ENCODE measurements at regions not wholly inside any gene's neighbourhood (a gene's known extent, or its start where the extent isn't known, plus 50 kb on each side); places are given as distances from the start of the nearest gene placed in this dataset.
A peak's percentile ranks its signal among the peaks of the same experiment; 100 is the strongest.

GRCh38 chr5:24817966-24818365 is 173.2 kb upstream of the CDH10 start:
- DNase-seq (ENCODE audit: low read depth, low spot score): peak; percentile 12
- H3K27ac ChIP-seq: no peak overlapping the region
- TF ChIP-seq EZH2 (IDR thresholded peaks at IDR 0.05) (no peak), FOXP2 (optimal IDR thresholded peaks at IDR 0.05; ENCODE audit: control extremely low read depth, extremely low read length, insufficient read depth) (no peak), POLR2AphosphoS5 (IDR thresholded peaks at IDR 0.05; ENCODE audit: borderline replicate concordance, low read depth, low read length) (no peak)
- no peaks in the 10 kb centered on the region for H3K36me3 ChIP-seq (ENCODE audit: insufficient read depth, low read length)
- H3K9me3 ChIP-seq (ENCODE audit: low read depth, low read length): no peaks in the 10 kb centered on the region
- H3K4me3 ChIP-seq: no peak overlapping the region
- H3K9ac ChIP-seq (ENCODE audit: insufficient read length): no peak overlapping the region

- H3K9ac ChIP-seq (ENCODE audit: insufficient read length): no peak overlapping the region
- H3K36me3 ChIP-seq (ENCODE audit: insufficient read depth, low read length): no peaks in the 10 kb centered on the region
- no peak overlapping the region for H3K27ac ChIP-seq
- no peak overlapping the region for H3K4me3 ChIP-seq
- no peak for DNase-seq (ENCODE audit: low read depth, low spot score)
- H3K9me3 ChIP-seq (ENCODE audit: low read depth, low read length): no peaks in the 10 kb centered on the region
- TF ChIP-seq POLR2AphosphoS5 (IDR thresholded peaks at IDR 0.05; ENCODE audit: borderline replicate concordance, low read depth, low read length) (no peak), EZH2 (IDR thresholded peaks at IDR 0.05) (no peak), FOXP2 (optimal IDR thresholded peaks at IDR 0.05; ENCODE audit: control extremely low read depth, extremely low read length, insufficient read depth) (no peak)
Observed at GRCh38 chr5:24816206-24816605, 171.4 kb upstream of the CDH10 start.

DNA sequence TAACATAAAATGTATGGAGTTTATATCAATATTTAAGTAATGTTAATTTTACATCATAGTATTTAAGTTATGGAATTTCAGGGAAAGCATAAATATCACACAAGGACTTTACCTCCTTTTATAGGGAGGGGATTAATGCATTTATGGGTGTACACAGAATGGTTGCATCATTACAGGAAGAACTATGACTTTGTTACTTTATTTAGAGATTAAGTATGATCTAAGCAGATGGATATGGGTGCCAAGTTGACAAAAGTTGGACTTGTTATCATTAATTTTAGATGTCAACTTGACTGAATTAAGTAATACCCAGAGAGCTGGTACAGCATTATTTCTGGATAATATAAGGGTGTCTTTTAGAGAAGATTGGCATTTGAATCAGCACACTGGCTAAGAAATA is 160.5 kb upstream of the CDH10 start:
- TF ChIP-seq FOXP2 (optimal IDR thresholded peaks at IDR 0.05; ENCODE audit: control extremely low read depth, extremely low read length, insufficient read depth) (no peak), POLR2AphosphoS5 (IDR thresholded peaks at IDR 0.05; ENCODE audit: borderline replicate concordance, low read depth, low read length) (no peak)
- no peak for DNase-seq (ENCODE audit: low read depth, low spot score)
- Histone ChIP-seq H3K4me3 (no peak overlapping the region), H3K9ac (ENCODE audit: insufficient read length) (no peak overlapping the region), H3K9me3 (ENCODE audit: low read depth, low read length) (no peaks in the 10 kb centered on the region), H3K27ac (no peak overlapping the region), H3K36me3 (ENCODE audit: insufficient read depth, low read length) (no peaks in the 10 kb centered on the region)

DNA sequence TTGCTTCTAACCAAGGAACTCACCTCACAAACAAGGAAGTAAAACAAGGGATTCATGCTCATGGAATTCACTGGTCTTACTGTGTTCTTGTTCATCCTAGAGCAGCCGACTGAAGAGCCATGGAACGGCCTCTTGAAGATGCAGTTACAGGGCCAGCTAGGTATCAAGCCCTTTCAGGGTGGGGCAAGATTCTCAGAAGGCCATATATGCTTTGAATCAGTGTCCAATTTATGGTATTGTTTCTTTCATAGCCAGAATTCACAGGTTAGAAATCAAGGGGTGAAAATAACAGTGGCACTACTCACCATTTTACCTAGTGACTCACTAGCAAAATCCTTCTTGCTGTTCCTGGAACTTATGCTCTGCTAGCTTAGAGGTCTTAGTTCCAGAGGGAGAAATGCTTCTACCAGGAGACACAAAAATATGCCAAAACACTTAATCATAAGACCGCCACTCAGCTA is 159.5 kb upstream of the CDH10 start:
- TF ChIP-seq EZH2 (IDR thresholded peaks at IDR 0.05) (no peak), FOXP2 (optimal IDR thresholded peaks at IDR 0.05; ENCODE audit: control extremely low read depth, extremely low read length, insufficient read depth) (no peak)
- Histone ChIP-seq H3K36me3 (ENCODE audit: insufficient read depth, low read length) (no peaks in the 10 kb centered on the region), H3K9me3 (ENCODE audit: low read depth, low read length) (no peaks in the 10 kb centered on the region), H3K9ac (ENCODE audit: insufficient read length) (no peak overlapping the region), H3K27ac (no peak overlapping the region), H3K4me3 (no peak overlapping the region)
- DNase-seq (ENCODE audit: low read depth, low spot score): no peak

DNA sequence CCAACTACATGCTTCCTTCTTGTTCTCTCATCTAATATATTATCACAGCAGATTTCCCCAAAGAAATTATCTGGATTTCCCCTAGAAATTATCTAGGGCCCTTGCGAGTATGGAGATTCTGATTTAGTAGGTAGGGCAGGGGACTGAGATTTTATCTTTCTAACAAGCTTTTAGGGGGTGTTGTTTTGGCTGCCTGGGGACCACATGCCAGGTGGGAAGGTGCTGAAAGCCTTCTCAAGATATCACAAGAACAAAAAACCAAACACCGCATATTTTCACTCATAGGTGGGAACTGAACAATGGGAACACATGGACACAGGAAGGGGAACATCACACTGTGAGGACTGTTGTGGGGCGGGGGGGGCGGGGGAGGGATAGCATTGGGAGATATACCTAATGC is 146.5 kb upstream of the CDH10 start:
- no peak for DNase-seq (ENCODE audit: low read depth, low spot score)
- Histone ChIP-seq H3K27ac (no peak overlapping the region), H3K9me3 (ENCODE audit: low read depth, low read length) (no peaks in the 10 kb centered on the region), H3K36me3 (ENCODE audit: insufficient read depth, low read length) (no peaks in the 10 kb centered on the region), H3K9ac (ENCODE audit: insufficient read length) (no peak overlapping the region), H3K4me3 (no peak overlapping the region)
- TF ChIP-seq FOXP2 (optimal IDR thresholded peaks at IDR 0.05; ENCODE audit: control extremely low read depth, extremely low read length, insufficient read depth) (no peak), EZH2 (IDR thresholded peaks at IDR 0.05) (no peak), POLR2AphosphoS5 (IDR thresholded peaks at IDR 0.05; ENCODE audit: borderline replicate concordance, low read depth, low read length) (no peak)

DNA sequence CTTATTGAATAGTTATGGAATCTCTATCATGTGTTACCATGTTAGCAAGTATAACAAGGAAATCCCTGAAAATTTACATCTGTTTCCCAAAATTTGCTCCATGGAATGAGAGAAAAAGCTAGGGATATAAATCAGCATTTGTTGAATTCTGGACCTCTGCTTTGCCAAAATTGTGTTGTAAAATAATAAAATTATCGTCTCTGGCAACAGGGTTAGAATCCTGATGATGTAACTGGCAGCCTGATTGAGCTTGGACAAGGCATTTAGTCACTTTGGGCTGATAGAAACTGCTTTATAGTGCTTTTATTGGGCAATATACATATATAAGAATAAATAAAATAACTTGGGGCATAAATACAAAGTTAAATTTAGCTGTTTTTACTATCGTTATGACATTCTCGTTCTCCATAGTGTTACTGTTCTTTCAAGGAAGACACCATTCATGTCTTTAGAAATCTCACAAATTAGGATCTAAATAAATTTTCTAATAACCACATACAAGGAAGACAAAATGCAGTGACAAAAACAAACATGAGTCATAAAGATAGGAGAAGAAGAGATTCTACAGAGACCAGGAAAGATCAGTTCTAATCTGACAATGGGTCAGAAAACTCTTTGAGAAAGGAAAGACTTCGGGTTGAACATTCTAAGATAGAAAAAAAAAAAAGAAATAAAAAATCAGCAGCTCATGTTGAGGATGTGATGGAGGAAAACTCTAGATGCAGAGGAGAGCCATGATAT is 145.0 kb upstream of the CDH10 start:
- Histone ChIP-seq H3K4me3 (no peak overlapping the region), H3K9me3 (ENCODE audit: low read depth, low read length) (no peaks in the 10 kb centered on the region), H3K27ac (no peak overlapping the region), H3K9ac (ENCODE audit: insufficient read length) (no peak overlapping the region), H3K36me3 (ENCODE audit: insufficient read depth, low read length) (no peaks in the 10 kb centered on the region)
- no peak for DNase-seq (ENCODE audit: low read depth, low spot score)
- TF ChIP-seq POLR2AphosphoS5 (IDR thresholded peaks at IDR 0.05; ENCODE audit: borderline replicate concordance, low read depth, low read length): no peak
- TF ChIP-seq EZH2 (IDR thresholded peaks at IDR 0.05): no peak
- no peak for TF ChIP-seq FOXP2 (optimal IDR thresholded peaks at IDR 0.05; ENCODE audit: control extremely low read depth, extremely low read length, insufficient read depth)

DNA sequence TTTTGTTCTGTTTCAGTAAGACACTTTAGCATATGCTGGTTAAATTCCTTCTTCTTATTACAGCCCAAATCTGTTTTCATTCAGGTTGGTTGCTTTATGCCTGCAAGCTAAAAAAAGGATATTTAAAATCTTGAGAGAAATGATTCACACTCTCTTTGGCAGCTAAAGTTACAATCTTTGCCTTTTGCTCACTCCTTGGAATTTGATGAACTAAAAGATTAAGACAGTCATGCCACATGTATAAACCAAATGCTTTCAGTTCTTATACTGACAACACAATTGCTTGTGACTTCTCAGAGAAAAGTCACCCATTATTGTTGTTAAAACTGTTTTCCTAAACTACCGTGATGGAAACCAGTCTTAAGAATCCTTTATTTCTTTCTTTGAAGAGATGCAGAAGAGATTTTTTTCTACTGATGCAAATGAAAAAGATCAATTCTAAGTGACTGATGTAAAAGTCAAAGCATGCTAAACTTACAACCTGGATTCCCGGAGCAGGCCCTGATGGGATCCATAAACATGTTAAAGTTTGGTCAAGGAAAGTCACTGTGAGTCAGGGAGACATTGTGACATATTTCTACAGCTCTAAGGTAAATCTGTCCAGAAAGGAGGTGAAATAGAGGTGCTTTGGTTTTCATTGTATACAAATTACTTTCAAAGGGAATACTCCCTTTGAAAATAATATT is 144.2 kb upstream of the CDH10 start:
- TF ChIP-seq FOXP2 (optimal IDR thresholded peaks at IDR 0.05; ENCODE audit: control extremely low read depth, extremely low read length, insufficient read depth) (no peak), POLR2AphosphoS5 (IDR thresholded peaks at IDR 0.05; ENCODE audit: borderline replicate concordance, low read depth, low read length) (no peak), EZH2 (IDR thresholded peaks at IDR 0.05) (no peak)
- Histone ChIP-seq H3K9me3 (ENCODE audit: low read depth, low read length) (no peaks in the 10 kb centered on the region), H3K4me3 (no peak overlapping the region), H3K27ac (no peak overlapping the region), H3K9ac (ENCODE audit: insufficient read length) (no peak overlapping the region), H3K36me3 (ENCODE audit: insufficient read depth, low read length) (no peaks in the 10 kb centered on the region)
- no peak for DNase-seq (ENCODE audit: low read depth, low spot score)

- H3K4me3 ChIP-seq: no peak overlapping the region
- H3K9ac ChIP-seq (ENCODE audit: insufficient read length): no peak overlapping the region
- TF ChIP-seq EZH2 (IDR thresholded peaks at IDR 0.05) (no peak), POLR2AphosphoS5 (IDR thresholded peaks at IDR 0.05; ENCODE audit: borderline replicate concordance, low read depth, low read length) (no peak), FOXP2 (optimal IDR thresholded peaks at IDR 0.05; ENCODE audit: control extremely low read depth, extremely low read length, insufficient read depth) (no peak)
- no peaks in the 10 kb centered on the region for H3K9me3 ChIP-seq (ENCODE audit: low read depth, low read length)
- H3K27ac ChIP-seq: no peak overlapping the region
- DNase-seq (ENCODE audit: low read depth, low spot score): no peak
- no peaks in the 10 kb centered on the region for H3K36me3 ChIP-seq (ENCODE audit: insufficient read depth, low read length)
Observed at GRCh38 chr5:24786108-24786507, 141.3 kb upstream of the CDH10 start.

Measured in SK-N-MC (cell line).